ENCODE measurements at regions not wholly inside any gene's neighbourhood (a gene's known extent, or its start where the extent isn't known, plus 50 kb on each side); places are given as distances from the start of the nearest gene placed in this dataset.

DNA sequence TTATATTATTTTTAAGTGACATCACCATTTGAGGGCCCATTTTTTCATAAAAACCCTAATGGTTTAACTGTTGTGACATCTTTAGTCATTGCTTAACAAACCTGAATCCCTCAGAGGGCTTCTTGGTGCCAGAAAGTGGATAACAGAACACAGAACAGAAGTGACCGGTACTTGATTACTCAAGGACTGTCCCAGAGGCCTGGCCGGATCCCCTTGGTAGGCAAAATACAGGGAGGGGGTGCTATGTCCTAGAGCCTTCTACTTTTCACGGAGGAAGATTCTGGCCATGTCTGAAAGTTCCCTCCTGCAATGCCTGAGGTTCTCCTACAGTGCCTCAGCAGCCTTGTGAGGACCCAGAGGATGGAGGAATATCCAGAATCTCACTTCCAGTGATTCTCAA, 94.3 kb upstream of the DCLK2 start:
- no peak for TF ChIP-seq STAT1 (conservative IDR thresholded peaks at IDR 0.05)
- TF ChIP-seq SMC3 (IDR thresholded peaks at IDR 0.05; ENCODE audit: borderline replicate concordance, low read length) = no peak
- no peak for TF ChIP-seq CREB1 (IDR thresholded peaks at IDR 0.05; ENCODE audit: low read depth)
- TF ChIP-seq RCOR1 (conservative IDR thresholded peaks at IDR 0.05; ENCODE audit: low read depth, low read length) = no peak
- TF ChIP-seq MAX (IDR thresholded peaks at IDR 0.05; ENCODE audit: low read depth, low read length) = no peak
- no peak for TF ChIP-seq CTCF (IDR thresholded peaks at IDR 0.05 in 2 of 3, conservative IDR thresholded peaks at IDR 0.05 in 1 of 3; ENCODE audit: control insufficient read depth in 2 of 3, extremely low read depth in 1 of 3, insufficient read depth in 1 of 3, low read depth in 3 of 3, low read length in 3 of 3)
- TF ChIP-seq ZNF274 (IDR thresholded peaks at IDR 0.05; ENCODE audit: insufficient read depth, insufficient read length) = no peak
- no peak for TF ChIP-seq LARP7 (IDR thresholded peaks at IDR 0.05)
- TF ChIP-seq YY1 (IDR thresholded peaks at IDR 0.05; ENCODE audit: low read depth, low read length) = no peak
- no peak for TF ChIP-seq POLR2A (IDR thresholded peaks at IDR 0.05; ENCODE audit: low read depth, low read length)
- no peak for TF ChIP-seq TCF12 (IDR thresholded peaks at IDR 0.05; ENCODE audit: low read depth, low read length)
- no peak for TF ChIP-seq BACH1 (IDR thresholded peaks at IDR 0.05; ENCODE audit: borderline replicate concordance)
- no peak for TF ChIP-seq IRF5 (IDR thresholded peaks at IDR 0.05; ENCODE audit: borderline replicate concordance)
- TF ChIP-seq EZH2 (IDR thresholded peaks at IDR 0.05; ENCODE audit: borderline replicate concordance, control insufficient read depth, low read depth, low read length) = no peak

Measured in GM12878 (cell line).